GM19043 (cell line): ENCODE measurements at regions not wholly inside any gene's neighbourhood (a gene's known extent, or its start where the extent isn't known, plus 50 kb on each side); places are given as distances from the start of the nearest gene placed in this dataset.
"Not testable (repeated sequence)": the region's sequence is repeated elsewhere in the genome, so short reads cannot be mapped to it uniquely, and the experiment has no call there.

ENCODE experiments used
- ATAC-seq: cut with Tn5 transposase; IDR thresholded peaks from one replicate; pipeline ENCODE4 v1.9.1; 2021; ENCODE audit warnings: low read depth; ENCODE audit not compliant: unreplicated experiment

- ATAC-seq: no peak
Observed at GRCh38 chr2:235212501-235213158, 260.8 kb downstream of the SH3BP4 start.

GRCh38 chr2:235215248-235215647 is 263.4 kb downstream of the SH3BP4 start:
- ATAC-seq: no peak

- no peak for ATAC-seq
Observed at GRCh38 chr2:235216901-235217300, 265.1 kb downstream of the SH3BP4 start.

- ATAC-seq: no peak
Observed at GRCh38 chr2:235217846-235218245, 266.0 kb downstream of the SH3BP4 start.

GRCh38 chr2:235218486-235218907 is 266.7 kb downstream of the SH3BP4 start:
- no peak for ATAC-seq

GRCh38 chr2:235219048-235219447 is 267.2 kb downstream of the SH3BP4 start:
- no peak for ATAC-seq

GRCh38 chr2:235220331-235220730 is 268.5 kb downstream of the SH3BP4 start:
- ATAC-seq: no peak

- ATAC-seq: no peak
Observed at GRCh38 chr2:235223011-235223410, 270.8 kb upstream of the AGAP1 start.

GRCh38 chr2:235224410-235224809 is 269.4 kb upstream of the AGAP1 start:
- ATAC-seq: no peak

GRCh38 chr2:235225261-235225660 is 268.6 kb upstream of the AGAP1 start:
- no peak for ATAC-seq

- ATAC-seq: no peak
Observed at GRCh38 chr2:235227590-235227989, 266.3 kb upstream of the AGAP1 start.

GRCh38 chr2:235228422-235228821 is 265.4 kb upstream of the AGAP1 start:
- ATAC-seq: not testable (repeated sequence)

- ATAC-seq: no peak
Observed at GRCh38 chr2:235229236-235229635, 264.6 kb upstream of the AGAP1 start.

- no peak for ATAC-seq
Observed at GRCh38 chr2:235230821-235231601, 262.8 kb upstream of the AGAP1 start.

GRCh38 chr2:235232449-235233433 is 261.1 kb upstream of the AGAP1 start:
- no peak for ATAC-seq

- no peak for ATAC-seq
Observed at GRCh38 chr2:235234736-235235135, 259.1 kb upstream of the AGAP1 start.

- ATAC-seq: no peak
Observed at GRCh38 chr2:235235977-235236767, 257.7 kb upstream of the AGAP1 start.

GRCh38 chr2:235238537-235238936 is 255.3 kb upstream of the AGAP1 start:
- no peak for ATAC-seq

GRCh38 chr2:235240574-235240973 is 253.3 kb upstream of the AGAP1 start:
- no peak for ATAC-seq
